LoVo (cell line): ENCODE measurements at regions not wholly inside any gene's neighbourhood (a gene's known extent, or its start where the extent isn't known, plus 50 kb on each side); places are given as distances from the start of the nearest gene placed in this dataset.
"Not testable (repeated sequence)": the region's sequence is repeated elsewhere in the genome, so short reads cannot be mapped to it uniquely, and the experiment has no call there.

Experiments used
- DNase-seq: peaks from one replicate; pipeline ENCODE4 v3.0.0-alpha.2; 2016; ENCODE audit warnings: low spot score

- DNase-seq = no peak
These were observed 61.9 kb upstream of the ATP12A start for GRCh38 chr13:24618011-24618955.

GRCh38 chr13:24619282-24619681, 60.9 kb upstream of the ATP12A start:
- no peak for DNase-seq

DNA sequence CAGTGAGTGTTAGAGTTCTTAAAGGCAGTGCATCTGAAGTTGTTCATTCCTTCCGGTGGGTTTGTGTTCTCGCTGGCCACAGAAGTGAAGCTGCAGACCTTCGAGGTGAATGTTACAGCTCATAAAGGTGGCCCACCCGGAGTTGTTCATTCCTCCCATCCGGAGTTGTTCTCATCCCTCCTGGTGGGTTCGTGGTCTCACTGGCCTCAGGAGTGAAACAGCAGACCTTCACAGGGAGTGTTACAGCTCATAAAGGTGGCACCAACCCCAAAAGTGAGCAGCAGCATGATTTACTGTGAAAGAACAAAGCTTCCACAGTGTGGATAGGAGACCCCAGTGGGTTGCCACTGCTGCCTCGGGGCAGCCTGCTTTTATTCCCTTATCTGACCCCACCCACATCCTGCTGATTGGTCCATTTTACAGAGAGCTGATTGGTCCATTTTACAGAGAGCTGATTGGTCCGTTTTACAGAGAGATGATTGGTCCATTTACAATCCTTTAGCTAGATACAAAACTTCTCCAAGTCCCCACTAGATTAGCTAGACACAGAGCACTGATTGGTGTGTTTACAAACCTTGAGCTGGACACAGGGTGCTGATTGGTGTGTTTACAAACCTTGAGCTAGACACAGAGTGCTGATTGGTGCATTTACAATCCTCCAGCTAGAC, 57.6 kb upstream of the ATP12A start:
- DNase-seq = not testable (repeated sequence)

- DNase-seq = no peak
These were observed 57.0 kb upstream of the ATP12A start for GRCh38 chr13:24623149-24623665.

DNA sequence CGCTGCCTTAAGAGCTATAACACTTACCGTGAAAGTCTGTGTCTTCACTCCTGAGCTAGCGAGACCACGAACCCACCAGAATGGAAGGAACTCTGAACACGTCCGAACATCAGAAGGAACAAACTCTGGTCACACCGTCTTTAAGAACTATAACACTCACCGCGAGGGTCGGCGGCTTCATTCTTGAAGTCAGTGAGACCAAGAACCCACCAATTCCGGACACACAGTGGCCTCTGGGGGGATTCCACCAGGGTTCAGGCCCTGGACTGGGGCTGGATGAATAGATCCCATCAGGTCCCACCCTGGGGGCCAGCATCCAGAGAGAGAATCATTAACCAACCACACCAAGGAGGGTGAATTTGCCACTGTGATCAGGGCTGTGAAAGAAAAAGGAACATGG, 55.8 kb upstream of the ATP12A start:
- no peak for DNase-seq

GRCh38 chr13:24624801-24625231, 55.4 kb upstream of the ATP12A start:
- DNase-seq = no peak

DNA sequence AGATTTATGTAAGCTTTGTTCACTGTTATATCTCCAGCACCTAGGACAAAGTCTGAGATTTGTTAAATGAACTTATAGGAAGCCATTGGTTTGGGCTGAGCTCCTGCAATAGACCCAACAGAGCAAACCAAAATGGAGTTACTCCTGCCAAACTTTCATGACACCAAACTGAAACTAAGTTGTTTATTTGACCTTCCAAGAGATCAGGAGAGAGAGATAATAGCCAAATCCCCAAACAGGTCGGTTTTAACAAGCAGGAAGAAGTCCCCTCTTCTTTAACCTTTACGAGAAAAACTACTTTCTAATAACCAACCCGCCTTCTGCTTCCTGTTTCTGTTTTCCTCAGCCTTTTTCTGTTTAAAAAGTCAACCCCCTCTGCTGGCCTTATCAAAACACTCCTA, 54.9 kb upstream of the ATP12A start:
- no peak for DNase-seq

GRCh38 chr13:24625870-24626849, 54.0 kb upstream of the ATP12A start:
- DNase-seq = no peak

- DNase-seq = no peak
These were observed 53.0 kb upstream of the ATP12A start for GRCh38 chr13:24627090-24627714.

GRCh38 chr13:24627946-24628345, 52.3 kb upstream of the ATP12A start:
- DNase-seq = no peak

DNA sequence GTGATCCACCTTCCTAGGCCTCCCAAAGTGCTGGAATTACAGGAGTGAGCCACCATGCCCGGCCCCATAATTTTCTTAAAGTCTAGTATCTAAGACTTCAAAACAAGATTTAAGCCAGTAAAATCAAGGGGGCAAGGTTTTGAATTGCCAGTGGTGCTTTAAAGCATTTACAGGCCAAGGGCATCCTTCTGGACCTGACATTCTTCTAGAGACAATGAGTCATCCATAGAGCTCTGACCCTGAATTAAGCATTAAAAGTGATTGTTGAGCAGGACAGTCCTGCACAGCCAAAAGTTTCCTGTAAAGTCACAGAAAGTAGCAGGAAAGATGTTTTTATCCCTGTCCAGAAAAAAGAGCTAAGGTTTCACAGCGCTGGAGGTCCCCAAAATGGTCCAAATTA, 50.9 kb upstream of the ATP12A start:
- DNase-seq = no peak

DNA sequence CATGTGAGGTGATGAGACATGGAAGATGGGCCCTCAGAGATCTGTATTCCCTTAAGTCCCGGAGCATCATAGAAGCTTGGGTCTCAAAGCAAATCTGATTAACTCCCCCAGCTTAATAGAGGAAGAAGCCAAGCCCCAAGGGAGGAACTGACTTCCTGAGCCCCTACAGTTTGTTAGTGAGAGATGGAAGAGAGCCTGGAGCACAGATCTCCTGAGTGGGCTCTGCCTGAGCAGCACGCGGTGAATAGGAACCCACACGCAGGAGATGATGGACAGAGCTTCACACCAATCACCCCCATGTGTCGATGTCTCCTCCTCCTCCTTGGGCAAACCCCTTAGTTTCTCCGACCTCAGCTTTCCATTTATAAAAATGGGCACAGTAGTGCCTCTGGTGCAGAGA, 50.1 kb upstream of the ATP12A start:
- no peak for DNase-seq
